ENCODE measurements at regions not wholly inside any gene's neighbourhood (a gene's known extent, or its start where the extent isn't known, plus 50 kb on each side); places are given as distances from the start of the nearest gene placed in this dataset.

DNA sequence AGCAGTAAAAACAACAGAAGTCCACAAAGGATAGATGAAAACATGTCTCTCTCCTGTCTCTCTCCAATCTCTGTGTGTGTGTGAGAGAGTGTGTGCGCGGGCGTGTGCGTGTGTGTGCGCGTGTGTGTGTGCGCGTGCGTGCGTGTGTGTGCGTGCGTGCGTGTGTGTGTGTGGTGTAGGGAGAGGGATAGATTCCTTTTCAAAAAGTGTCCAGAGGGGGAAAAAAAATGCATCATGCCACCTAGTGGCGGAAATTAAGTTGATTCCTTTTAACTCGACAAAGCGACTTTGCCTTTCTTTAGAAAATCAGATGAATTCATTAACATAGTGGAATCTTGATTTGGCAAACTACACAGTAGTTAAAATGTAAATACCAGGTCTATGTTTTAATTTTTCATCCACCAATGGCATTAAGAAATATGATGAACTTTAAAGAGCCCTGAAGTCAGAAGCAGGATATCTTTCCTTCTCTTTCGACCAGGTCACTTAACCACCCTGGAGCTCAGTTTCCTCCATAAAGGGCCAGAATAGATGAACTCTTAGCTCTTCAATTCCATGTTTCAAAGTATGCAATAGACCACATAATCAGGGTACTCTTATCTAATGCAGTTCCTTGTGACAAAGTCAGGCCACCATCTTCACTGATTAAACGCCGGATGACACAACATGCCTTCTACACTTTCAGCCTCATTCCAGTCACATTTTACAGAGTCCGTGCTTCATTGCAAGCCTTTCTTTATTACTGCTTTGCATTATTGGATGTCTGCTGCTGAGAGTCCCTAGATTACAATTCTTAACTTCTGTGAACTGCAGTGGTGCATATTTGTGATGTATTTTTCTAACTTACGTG lies 162.8 kb downstream of the FBXO8 start (continued):
- TF ChIP-seq, protein P1, sequence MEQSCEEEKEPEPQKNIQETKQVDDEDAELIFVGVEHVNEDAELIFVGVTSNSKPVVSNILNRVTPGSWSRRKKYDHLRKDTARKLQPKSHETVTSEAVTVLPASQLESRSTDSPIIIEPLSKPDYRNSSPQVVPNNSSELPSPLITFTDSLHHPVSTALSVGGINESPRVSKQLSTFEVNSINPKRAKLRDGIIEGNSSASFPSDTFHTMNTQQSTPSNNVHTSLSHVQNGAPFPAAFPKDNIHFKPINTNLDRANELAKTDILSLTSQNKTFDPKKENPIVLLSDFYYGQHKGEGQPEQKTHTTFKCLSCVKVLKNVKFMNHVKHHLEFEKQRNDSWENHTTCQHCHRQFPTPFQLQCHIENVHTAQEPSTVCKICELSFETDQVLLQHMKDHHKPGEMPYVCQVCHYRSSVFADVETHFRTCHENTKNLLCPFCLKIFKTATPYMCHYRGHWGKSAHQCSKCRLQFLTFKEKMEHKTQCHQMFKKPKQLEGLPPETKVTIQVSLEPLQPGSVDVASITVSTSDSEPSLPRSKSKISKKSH (CRISPR knock-in tag; IDR thresholded peaks at IDR 0.05) = no peak
- TF ChIP-seq DDX20 (tag; IDR thresholded peaks at IDR 0.05; ENCODE audit: low read depth) (no peak), GMEB1 (CRISPR knock-in tag; IDR thresholded peaks at IDR 0.05) (peak; percentile 86), MEIS2 (IDR thresholded peaks at IDR 0.05; ENCODE audit: partially characterized antibody) (peak; percentile 16), SOX6 (IDR thresholded peaks at IDR 0.05) (peak; percentile 37; the same call in 1 of the 2 replicates), NCOA6 (IDR thresholded peaks at IDR 0.05) (peak; percentile 56; the same call in 1 of the 2 replicates), GTF2E2 (tag; IDR thresholded peaks at IDR 0.05) (no peak), ZNF668 (CRISPR knock-in tag; IDR thresholded peaks at IDR 0.05) (no peak), NRF1 (conservative IDR thresholded peaks at IDR 0.05 in 1 of 2, IDR thresholded peaks at IDR 0.05 in 1 of 2) (peak; percentile 86 to 89), EGR1 (conservative IDR thresholded peaks at IDR 0.05) (peak; percentile 72), CBFA2T3 (IDR thresholded peaks at IDR 0.05) (no peak), ZNF347 (CRISPR knock-in tag; IDR thresholded peaks at IDR 0.05; ENCODE audit: low read depth) (no peak), SMARCA4 (IDR thresholded peaks at IDR 0.05) (peak; percentile 59), CBX1 (IDR thresholded peaks at IDR 0.05; ENCODE audit: low read depth) (no peak), KLF16 (IDR thresholded peaks at IDR 0.05) (0 out of 2 replicates have a peak, but pooled peaks have one; percentile 13), PRMT5 (CRISPR knock-in tag; IDR thresholded peaks at IDR 0.05) (no peak), MNT (conservative IDR thresholded peaks at IDR 0.05) (peak in 1 of 2 experiments; percentile 58; a peak in 2 of 4 replicates), IRF9 (tag; IDR thresholded peaks at IDR 0.05) (no peak), RAD51 (IDR thresholded peaks at IDR 0.05; ENCODE audit: borderline replicate concordance, low read depth) (no peak), SRSF1 (IDR thresholded peaks at IDR 0.05; ENCODE audit: low read depth, low read length) (no peak), TEAD2 (tag; IDR thresholded peaks at IDR 0.05) (0 out of 2 replicates have a peak, but pooled peaks have one; percentile 2), CC2D1A (IDR thresholded peaks at IDR 0.05) (peak; percentile 71; the same call in 1 of the 2 replicates)
- TF ChIP-seq, protein P2, sequence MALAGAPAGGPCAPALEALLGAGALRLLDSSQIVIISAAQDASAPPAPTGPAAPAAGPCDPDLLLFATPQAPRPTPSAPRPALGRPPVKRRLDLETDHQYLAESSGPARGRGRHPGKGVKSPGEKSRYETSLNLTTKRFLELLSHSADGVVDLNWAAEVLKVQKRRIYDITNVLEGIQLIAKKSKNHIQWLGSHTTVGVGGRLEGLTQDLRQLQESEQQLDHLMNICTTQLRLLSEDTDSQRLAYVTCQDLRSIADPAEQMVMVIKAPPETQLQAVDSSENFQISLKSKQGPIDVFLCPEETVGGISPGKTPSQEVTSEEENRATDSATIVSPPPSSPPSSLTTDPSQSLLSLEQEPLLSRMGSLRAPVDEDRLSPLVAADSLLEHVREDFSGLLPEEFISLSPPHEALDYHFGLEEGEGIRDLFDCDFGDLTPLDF (CRISPR knock-in tag; IDR thresholded peaks at IDR 0.05) = no peak

All from K562 (cell line).